ENCODE measurements at regions not wholly inside any gene's neighbourhood (a gene's known extent, or its start where the extent isn't known, plus 50 kb on each side); places are given as distances from the start of the nearest gene placed in this dataset.

DNA sequence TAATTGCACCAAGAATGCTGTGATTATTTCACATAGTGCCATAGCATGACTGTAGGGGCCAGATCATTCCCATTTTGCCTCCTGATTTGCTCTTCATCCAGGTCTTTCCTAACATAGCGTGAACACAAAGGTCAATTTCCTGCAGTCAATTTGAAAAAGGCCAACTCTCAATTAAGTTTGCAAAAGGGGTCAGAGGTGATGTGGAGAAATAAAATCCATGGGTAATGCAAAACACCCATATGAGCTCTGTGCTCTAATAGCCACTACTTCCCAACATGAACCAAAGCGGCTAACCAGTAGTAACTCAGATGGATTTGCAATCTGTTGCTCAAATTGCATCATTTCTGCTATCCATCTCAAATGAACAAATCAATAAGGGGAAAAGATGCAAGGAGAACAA, 275.5 kb upstream of the SOX9 start:
- TF ChIP-seq, protein P1, sequence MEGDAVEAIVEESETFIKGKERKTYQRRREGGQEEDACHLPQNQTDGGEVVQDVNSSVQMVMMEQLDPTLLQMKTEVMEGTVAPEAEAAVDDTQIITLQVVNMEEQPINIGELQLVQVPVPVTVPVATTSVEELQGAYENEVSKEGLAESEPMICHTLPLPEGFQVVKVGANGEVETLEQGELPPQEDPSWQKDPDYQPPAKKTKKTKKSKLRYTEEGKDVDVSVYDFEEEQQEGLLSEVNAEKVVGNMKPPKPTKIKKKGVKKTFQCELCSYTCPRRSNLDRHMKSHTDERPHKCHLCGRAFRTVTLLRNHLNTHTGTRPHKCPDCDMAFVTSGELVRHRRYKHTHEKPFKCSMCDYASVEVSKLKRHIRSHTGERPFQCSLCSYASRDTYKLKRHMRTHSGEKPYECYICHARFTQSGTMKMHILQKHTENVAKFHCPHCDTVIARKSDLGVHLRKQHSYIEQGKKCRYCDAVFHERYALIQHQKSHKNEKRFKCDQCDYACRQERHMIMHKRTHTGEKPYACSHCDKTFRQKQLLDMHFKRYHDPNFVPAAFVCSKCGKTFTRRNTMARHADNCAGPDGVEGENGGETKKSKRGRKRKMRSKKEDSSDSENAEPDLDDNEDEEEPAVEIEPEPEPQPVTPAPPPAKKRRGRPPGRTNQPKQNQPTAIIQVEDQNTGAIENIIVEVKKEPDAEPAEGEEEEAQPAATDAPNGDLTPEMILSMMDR (conservative IDR thresholded peaks at IDR 0.05; ENCODE audit: low read depth, low read length) = no peak
- TF ChIP-seq EZH2 (IDR thresholded peaks at IDR 0.05; ENCODE audit: borderline replicate concordance, low read depth, low read length, poor library complexity, severe bottlenecking) = no peak
